Ishikawa (cell line): ENCODE measurements at regions not wholly inside any gene's neighbourhood (a gene's known extent, or its start where the extent isn't known, plus 50 kb on each side); places are given as distances from the start of the nearest gene placed in this dataset.

Experiments
- CEBPB ChIP-seq: IDR thresholded peaks from 2 replicates; pipeline ENCODE4 v1.6.1; 2012
- CREB1 ChIP-seq: IDR thresholded peaks from 2 replicates; pipeline ENCODE4 v1.6.1; 2012; ENCODE audit warnings: low read depth
- EGR1 ChIP-seq: IDR thresholded peaks from 2 replicates; pipeline ENCODE4 v1.6.1; 2012
- EP300 ChIP-seq: IDR thresholded peaks from 2 replicates; pipeline ENCODE4 v1.6.1; 2012; ENCODE audit warnings: borderline replicate concordance
- FOXM1 ChIP-seq: IDR thresholded peaks from 2 replicates; pipeline ENCODE4 v1.6.1; 2012; ENCODE audit warnings: low read depth, borderline replicate concordance
- NFIC ChIP-seq: IDR thresholded peaks from 2 replicates; pipeline ENCODE4 v1.6.1; 2012
- RAD21 ChIP-seq: IDR thresholded peaks from 2 replicates; pipeline ENCODE4 v1.6.1; 2012; ENCODE audit warnings: low read depth
- REST ChIP-seq: IDR thresholded peaks from 2 replicates; pipeline ENCODE4 v1.6.1; 2012; ENCODE audit warnings: low read depth, mild to moderate bottlenecking
- TAF1 ChIP-seq: IDR thresholded peaks from 2 replicates; pipeline ENCODE4 v1.6.1; 2012; ENCODE audit warnings: low read depth, mild to moderate bottlenecking
- TCF12 ChIP-seq: IDR thresholded peaks from 2 replicates; pipeline ENCODE4 v1.6.1; 2012; ENCODE audit warnings: low read depth
- YY1 ChIP-seq: IDR thresholded peaks from 2 replicates; pipeline ENCODE4 v1.6.1; 2012; ENCODE audit warnings: low read depth
- ZBTB7A ChIP-seq: IDR thresholded peaks from 2 replicates; pipeline ENCODE4 v1.6.1; 2012; ENCODE audit warnings: low read depth
- TF ChIP-seq, protein P1 (sequence below): IDR thresholded peaks from 2 replicates; pipeline ENCODE4 v1.6.1; 2012

DNA sequence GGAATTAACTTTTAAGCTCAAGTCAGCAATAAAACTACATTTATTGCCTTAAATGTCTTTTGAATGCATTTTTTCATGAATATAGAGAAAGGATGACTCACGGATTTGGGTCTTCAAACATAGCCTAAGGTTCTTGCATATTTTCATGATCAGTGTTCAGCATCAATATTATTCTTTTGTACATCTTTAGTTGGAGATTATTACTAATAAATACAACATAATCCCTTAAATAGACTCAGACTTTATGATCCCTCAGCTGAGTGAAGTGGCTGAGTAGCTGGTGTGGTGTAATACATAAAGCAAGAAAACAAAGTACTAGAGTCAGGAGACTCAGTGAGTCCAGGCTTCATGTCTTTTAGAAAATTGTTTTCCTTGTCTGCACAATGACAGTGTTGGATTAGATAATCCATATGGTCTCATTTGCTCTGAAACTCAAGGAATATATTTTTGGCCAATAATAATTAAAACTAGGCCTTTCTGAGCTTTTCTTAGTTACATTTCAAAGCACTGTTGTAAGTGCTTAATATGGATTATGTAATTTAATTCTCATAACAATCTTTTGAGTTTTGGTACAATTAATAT, 78.3 kb upstream of the UNC5C start:
- TF ChIP-seq NFIC (no peak), RAD21 (no peak), EP300 (no peak), YY1 (no peak), ZBTB7A (no peak), REST (no peak), CREB1 (no peak), TAF1 (no peak), EGR1 (no peak), FOXM1 (no peak), CEBPB (no peak), TCF12 (no peak)
- TF ChIP-seq, protein P1, sequence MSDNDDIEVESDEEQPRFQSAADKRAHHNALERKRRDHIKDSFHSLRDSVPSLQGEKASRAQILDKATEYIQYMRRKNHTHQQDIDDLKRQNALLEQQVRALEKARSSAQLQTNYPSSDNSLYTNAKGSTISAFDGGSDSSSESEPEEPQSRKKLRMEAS: no peak
